ELR (cell line): ENCODE measurements at regions not wholly inside any gene's neighbourhood (a gene's known extent, or its start where the extent isn't known, plus 50 kb on each side); places are given as distances from the start of the nearest gene placed in this dataset.

ENCODE experiments used
- DNase-seq: peaks from one replicate; pipeline ENCODE4 v3.0.0-alpha.2; 2015; ENCODE audit warnings: low read depth

- DNase-seq = no peak
Measured at GRCh38 chr9:126556560-126557250, 57.0 kb upstream of the LMX1B start.

GRCh38 chr9:126558051-126558665, 55.6 kb upstream of the LMX1B start:
- DNase-seq = peak; percentile 46

- no peak for DNase-seq
Measured at GRCh38 chr9:126559296-126559695, 54.4 kb upstream of the LMX1B start.

GRCh38 chr9:126561582-126561981, 52.1 kb upstream of the LMX1B start:
- no peak for DNase-seq

- DNase-seq = no peak
Measured at GRCh38 chr9:126563556-126563955, 50.2 kb upstream of the LMX1B start.
